Caco-2 (cell line): ENCODE measurements at regions not wholly inside any gene's neighbourhood (a gene's known extent, or its start where the extent isn't known, plus 50 kb on each side); places are given as distances from the start of the nearest gene placed in this dataset.

Experiments
- BruUV-seq: library from RNA; stranded (reverse); fragments of 400-500 nt; replicated peaks from 2 replicates; lab custom pipeline; 2021; lab: Mats Ljungman, UMichigan
- CTCF ChIA-PET: fragments of 300-600 bp; sonication (Branson Sonifier 250); formaldehyde crosslinking; loops from one replicate; lab custom pipeline; 2022; ENCODE audit warnings: antibody characterized with exemption; lab: Charles Lee
- POLR2A ChIA-PET: fragments of 300-600 bp; sonication (Branson Sonifier 250); formaldehyde crosslinking; loops from one replicate; lab custom pipeline; 2022; ENCODE audit warnings: antibody characterized with exemption; lab: Charles Lee
- DNase-seq, 2 experiments: peaks; one replicate each; pipeline versions ENCODE4 v3.0.0 to v3.0.0-alpha.2; 2020 to 2022
- H3K27me3 ChIP-seq: replicated peaks from 2 replicates; pipeline ENCODE4 v1.6.0; 2011; ENCODE audit warnings: low read length; ENCODE audit not compliant: control insufficient read depth, insufficient read depth
- H3K36me3 ChIP-seq: 2 replicates; pipeline ENCODE4 v1.5.1; 2011; ENCODE audit warnings: low read length; ENCODE audit not compliant: control insufficient read depth, insufficient read depth
- H3K4me1 ChIP-seq: fragments of 250-450 bp; sonication (Bioruptor Pico); 2 replicates; pipeline ENCODE4 v1.5.1; 2020; ENCODE audit warnings: mild to moderate bottlenecking
- H3K4me3 ChIP-seq: 2 replicates; pipeline ENCODE4 v1.5.1; 2011; ENCODE audit warnings: low read depth, mild to moderate bottlenecking, control low read depth, low read length
- H3K9me3 ChIP-seq: fragments of 250-450 bp; sonication (Bioruptor Pico); 2 replicates; pipeline ENCODE4 v1.5.1; 2020; ENCODE audit warnings: mild to moderate bottlenecking, moderate library complexity
- H3K27ac Mint-ChIP-seq: one replicate; pipeline ENCODE4 v1.8.0; 2022; ENCODE audit warnings: mixed read lengths; ENCODE audit not compliant: unreplicated experiment
- H3K27me3 Mint-ChIP-seq: one replicate; pipeline ENCODE4 v1.8.0; 2022; ENCODE audit warnings: mixed read lengths; ENCODE audit not compliant: insufficient read depth, unreplicated experiment
- H3K36me3 Mint-ChIP-seq: one replicate; pipeline ENCODE4 v1.8.0; 2022; ENCODE audit warnings: mild to moderate bottlenecking, mixed read lengths; ENCODE audit not compliant: insufficient read depth, unreplicated experiment
- H3K4me1 Mint-ChIP-seq: one replicate; pipeline ENCODE4 v1.8.0; 2022; ENCODE audit warnings: low read depth, mixed read lengths; ENCODE audit not compliant: unreplicated experiment
- H3K4me3 Mint-ChIP-seq: one replicate; pipeline ENCODE4 v1.8.0; 2022; ENCODE audit warnings: mild to moderate bottlenecking, moderate library complexity, mixed read lengths; ENCODE audit not compliant: unreplicated experiment
- H3K9me3 Mint-ChIP-seq: one replicate; pipeline ENCODE4 v1.8.0; 2022; ENCODE audit warnings: mixed read lengths; ENCODE audit not compliant: unreplicated experiment
- CTCF ChIP-seq, 2 experiments: fragments of 200-600 bp in 1 of 2; IDR thresholded peaks; 1 replicate in 1 of 2; 2 replicates in 1 of 2; pipeline versions ENCODE4 v1.5.1 to v1.8.0; 2011 to 2022; ENCODE audit warnings: antibody characterized with exemption in 1 of 2, control low read depth in 1 of 2, inconsistent platforms in 1 of 2, low read depth in 1 of 2, low read length in 1 of 2, mild to moderate bottlenecking in 1 of 2, moderate library complexity in 1 of 2; ENCODE audit not compliant: insufficient read depth in 1 of 2, severe bottlenecking in 1 of 2, unreplicated experiment in 1 of 2
- intact Hi-C: fragments of 100-400 bp; cut with micrococcal nuclease; formaldehyde crosslinking; loops from one replicate; pipeline ENCODE4 v1.10.0; 2022; ENCODE audit not compliant: unreplicated experiment

- H3K9me3 ChIP-seq = no peaks in the 10 kb centered on the region
- POLR2A ChIA-PET = no interaction called here
- Mint-ChIP-seq H3K9me3 (peaks cover 9% of the 10 kb centered on the region), H3K27ac (no peak overlapping the region), H3K36me3 (no peaks in the 10 kb centered on the region), H3K4me3 (no peak overlapping the region), H3K4me1 (no peaks in the 10 kb centered on the region), H3K27me3 (peaks cover 4% of the 10 kb centered on the region)
- no peak for TF ChIP-seq CTCF (IDR thresholded peaks at IDR 0.05; ENCODE audit: insufficient read depth in 1 of 2, low read depth in 1 of 2, low read length in 1 of 2, severe bottlenecking in 1 of 2, unreplicated experiment in 1 of 2)
- no peak overlapping the region for H3K4me3 ChIP-seq
- DNase-seq = no peak
- H3K36me3 ChIP-seq = no peaks in the 10 kb centered on the region
- H3K27me3 ChIP-seq = no peaks in the 10 kb centered on the region
- CTCF ChIA-PET = no interaction called here
- no peaks in the 10 kb centered on the region for H3K4me1 ChIP-seq
- BruUV-seq = no TSS peak
- intact Hi-C loops = no loop called here
Observed at GRCh38 chr20:39473536-39473935, 511.4 kb downstream of the DHX35 start.

- no peak overlapping the region for H3K27ac Mint-ChIP-seq
- no peaks in the 10 kb centered on the region for H3K36me3 Mint-ChIP-seq
- H3K27me3 Mint-ChIP-seq = peaks cover 8% of the 10 kb centered on the region
- Histone ChIP-seq H3K36me3 (no peaks in the 10 kb centered on the region), H3K27me3 (no peaks in the 10 kb centered on the region), H3K9me3 (peaks cover 10% of the 10 kb centered on the region), H3K4me1 (no peaks in the 10 kb centered on the region), H3K4me3 (no peak overlapping the region)
- peaks cover 9% of the 10 kb centered on the region for H3K9me3 Mint-ChIP-seq
- CTCF ChIA-PET = no interaction called here
- BruUV-seq = no TSS peak
- TF ChIP-seq CTCF (IDR thresholded peaks at IDR 0.05; ENCODE audit: insufficient read depth in 1 of 2, low read depth in 1 of 2, low read length in 1 of 2, severe bottlenecking in 1 of 2, unreplicated experiment in 1 of 2) = no peak
- POLR2A ChIA-PET = no interaction called here
- H3K4me3 Mint-ChIP-seq = no peak overlapping the region
- no peaks in the 10 kb centered on the region for H3K4me1 Mint-ChIP-seq
- intact Hi-C loops = no loop called here
- peak in 1 of 2 experiments; percentile 20 for DNase-seq
Observed at GRCh38 chr20:39468703-39469102, 506.6 kb downstream of the DHX35 start.

DNA sequence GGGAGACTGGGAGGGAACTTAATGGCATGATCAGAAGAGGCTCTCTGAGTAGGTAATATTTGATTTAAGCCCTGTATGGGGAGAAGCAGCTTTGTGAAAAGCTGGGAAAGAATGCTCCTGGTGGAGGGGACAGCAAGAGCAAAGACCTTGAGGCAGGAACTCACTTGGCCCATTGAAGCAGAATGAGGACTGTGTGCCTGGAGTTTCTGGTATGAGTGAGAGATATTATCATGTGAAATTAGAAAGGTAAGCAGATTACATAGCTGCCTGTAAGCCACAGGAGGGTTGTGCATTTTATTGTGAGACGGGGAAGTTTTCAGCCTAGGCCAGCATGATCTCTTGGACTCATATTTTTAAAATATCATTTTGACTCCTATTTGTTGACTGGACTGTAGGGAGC, 502.1 kb downstream of the DHX35 start:
- no peak overlapping the region for H3K27ac Mint-ChIP-seq
- BruUV-seq = no TSS peak
- no peaks in the 10 kb centered on the region for H3K4me1 ChIP-seq
- ChIA-PET POLR2A (no interaction called here), CTCF (no interaction called here)
- H3K27me3 Mint-ChIP-seq = peaks cover 8% of the 10 kb centered on the region
- no peaks in the 10 kb centered on the region for H3K4me1 Mint-ChIP-seq
- TF ChIP-seq CTCF (IDR thresholded peaks at IDR 0.05; ENCODE audit: insufficient read depth in 1 of 2, low read depth in 1 of 2, low read length in 1 of 2, severe bottlenecking in 1 of 2, unreplicated experiment in 1 of 2) = no peak
- H3K27me3 ChIP-seq = no peaks in the 10 kb centered on the region
- H3K36me3 ChIP-seq = no peaks in the 10 kb centered on the region
- H3K4me3 Mint-ChIP-seq = no peak overlapping the region
- H3K4me3 ChIP-seq = no peak overlapping the region
- no peak for DNase-seq
- peaks cover 4% of the 10 kb centered on the region for H3K9me3 Mint-ChIP-seq
- intact Hi-C loops = no loop called here
- no peaks in the 10 kb centered on the region for H3K36me3 Mint-ChIP-seq
- peaks cover 10% of the 10 kb centered on the region for H3K9me3 ChIP-seq
